ENCODE measurements at regions not wholly inside any gene's neighbourhood (a gene's known extent, or its start where the extent isn't known, plus 50 kb on each side); places are given as distances from the start of the nearest gene placed in this dataset.

GRCh38 chr16:5882087-5882640 lies 784.6 kb upstream of the EEF2KMT start:
- Mint-ChIP-seq H3K27me3 (peaks cover 6% of the 10 kb centered on the region), H3K4me1 (ENCODE audit: unreplicated experiment) (no peaks in the 10 kb centered on the region), H3K36me3 (no peaks in the 10 kb centered on the region), H3K27ac (no peak overlapping the region), H3K4me3 (no peak overlapping the region), H3K9me3 (no peaks in the 10 kb centered on the region)
- no peak for DNase-seq (ENCODE audit: extremely low spot score, unreplicated experiment)
- TF ChIP-seq CTCF (conservative IDR thresholded peaks at IDR 0.05), result no peak

GRCh38 chr16:5875416-5875815 lies 777.8 kb upstream of the EEF2KMT start:
- no peak for DNase-seq (ENCODE audit: extremely low spot score, unreplicated experiment)
- no peak overlapping the region for H3K27ac Mint-ChIP-seq
- H3K4me3 Mint-ChIP-seq, result no peak overlapping the region
- H3K36me3 Mint-ChIP-seq, result no peaks in the 10 kb centered on the region
- H3K4me1 Mint-ChIP-seq (ENCODE audit: unreplicated experiment), result peaks cover 4% of the 10 kb centered on the region
- no peaks in the 10 kb centered on the region for H3K9me3 Mint-ChIP-seq
- peaks cover 29% of the 10 kb centered on the region for H3K27me3 Mint-ChIP-seq
- no peak for TF ChIP-seq CTCF (conservative IDR thresholded peaks at IDR 0.05)

GRCh38 chr16:5874899-5875298 lies 777.3 kb upstream of the EEF2KMT start:
- no peak for DNase-seq (ENCODE audit: extremely low spot score, unreplicated experiment)
- Mint-ChIP-seq H3K4me3 (no peak overlapping the region), H3K4me1 (ENCODE audit: unreplicated experiment) (peaks cover 4% of the 10 kb centered on the region), H3K36me3 (no peaks in the 10 kb centered on the region), H3K27ac (no peak overlapping the region), H3K27me3 (peaks cover 30% of the 10 kb centered on the region), H3K9me3 (no peaks in the 10 kb centered on the region)
- no peak for TF ChIP-seq CTCF (conservative IDR thresholded peaks at IDR 0.05)

- H3K27me3 Mint-ChIP-seq, result peaks cover 30% of the 10 kb centered on the region
These were observed 775.6 kb upstream of the EEF2KMT start for GRCh38 chr16:5873221-5873620.

GRCh38 chr16:5870886-5871691 lies 773.5 kb upstream of the EEF2KMT start:
- H3K4me1 Mint-ChIP-seq (ENCODE audit: unreplicated experiment), result peaks cover 4% of the 10 kb centered on the region
- no peak overlapping the region for H3K27ac Mint-ChIP-seq
- no peaks in the 10 kb centered on the region for H3K9me3 Mint-ChIP-seq
- H3K27me3 Mint-ChIP-seq, result peaks cover 30% of the 10 kb centered on the region
- H3K4me3 Mint-ChIP-seq, result no peak overlapping the region
- no peak for TF ChIP-seq CTCF (conservative IDR thresholded peaks at IDR 0.05)
- H3K36me3 Mint-ChIP-seq, result no peaks in the 10 kb centered on the region
- DNase-seq (ENCODE audit: extremely low spot score, unreplicated experiment), result no peak

More at GRCh38 chr16:5873221-5873620, 775.6 kb upstream of the EEF2KMT start:
- H3K36me3 Mint-ChIP-seq, result no peaks in the 10 kb centered on the region
- H3K27ac Mint-ChIP-seq, result no peak overlapping the region
- TF ChIP-seq CTCF (conservative IDR thresholded peaks at IDR 0.05), result no peak
- no peak overlapping the region for H3K4me3 Mint-ChIP-seq
- H3K9me3 Mint-ChIP-seq, result no peaks in the 10 kb centered on the region
- no peak for DNase-seq (ENCODE audit: extremely low spot score, unreplicated experiment)
- H3K4me1 Mint-ChIP-seq (ENCODE audit: unreplicated experiment), result peaks cover 4% of the 10 kb centered on the region
